K562 (cell line): ENCODE measurements at regions not wholly inside any gene's neighbourhood (a gene's known extent, or its start where the extent isn't known, plus 50 kb on each side); places are given as distances from the start of the nearest gene placed in this dataset.
A peak's percentile ranks its signal among the peaks of the same experiment; 100 is the strongest.

Experiments used
- ZBED1 ChIP-seq: IDR thresholded peaks from 2 replicates; pipeline ENCODE4 v1.6.1; 2014
- TF ChIP-seq, protein P1 (sequence below), 2 experiments: fragments of 450-650 bp in 1 of 2; sonication (generic) in 1 of 2; formaldehyde crosslinking in 1 of 2; IDR thresholded peaks; 2 replicates each; pipeline versions ENCODE4 v1.7.1 to v1.9.0; 2016 to 2022; ENCODE audit warnings: inconsistent platforms in 1 of 2, mild to moderate bottlenecking in 1 of 2, missing genetic modification reagents in 1 of 2

DNA sequence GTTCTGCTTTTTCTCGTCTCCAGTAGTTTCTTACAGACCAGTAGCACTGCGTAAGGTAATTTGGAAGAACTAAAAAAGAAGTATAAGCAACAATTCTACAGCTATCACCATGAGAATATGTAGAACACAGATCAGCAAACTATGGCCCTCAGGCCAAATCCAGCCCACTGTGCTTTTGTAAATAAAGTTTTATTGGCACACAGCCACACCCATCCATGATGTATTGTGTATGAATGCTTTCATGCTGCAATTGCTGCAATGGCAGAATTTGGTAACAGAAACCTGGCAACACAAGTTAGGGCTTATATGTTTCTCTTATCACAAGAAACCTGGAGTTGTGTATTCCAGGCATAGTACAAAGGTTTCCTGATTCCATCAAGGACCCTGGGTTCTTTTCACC is 386.8 kb upstream of the TSHZ2 start (continued):
- TF ChIP-seq, protein P1, sequence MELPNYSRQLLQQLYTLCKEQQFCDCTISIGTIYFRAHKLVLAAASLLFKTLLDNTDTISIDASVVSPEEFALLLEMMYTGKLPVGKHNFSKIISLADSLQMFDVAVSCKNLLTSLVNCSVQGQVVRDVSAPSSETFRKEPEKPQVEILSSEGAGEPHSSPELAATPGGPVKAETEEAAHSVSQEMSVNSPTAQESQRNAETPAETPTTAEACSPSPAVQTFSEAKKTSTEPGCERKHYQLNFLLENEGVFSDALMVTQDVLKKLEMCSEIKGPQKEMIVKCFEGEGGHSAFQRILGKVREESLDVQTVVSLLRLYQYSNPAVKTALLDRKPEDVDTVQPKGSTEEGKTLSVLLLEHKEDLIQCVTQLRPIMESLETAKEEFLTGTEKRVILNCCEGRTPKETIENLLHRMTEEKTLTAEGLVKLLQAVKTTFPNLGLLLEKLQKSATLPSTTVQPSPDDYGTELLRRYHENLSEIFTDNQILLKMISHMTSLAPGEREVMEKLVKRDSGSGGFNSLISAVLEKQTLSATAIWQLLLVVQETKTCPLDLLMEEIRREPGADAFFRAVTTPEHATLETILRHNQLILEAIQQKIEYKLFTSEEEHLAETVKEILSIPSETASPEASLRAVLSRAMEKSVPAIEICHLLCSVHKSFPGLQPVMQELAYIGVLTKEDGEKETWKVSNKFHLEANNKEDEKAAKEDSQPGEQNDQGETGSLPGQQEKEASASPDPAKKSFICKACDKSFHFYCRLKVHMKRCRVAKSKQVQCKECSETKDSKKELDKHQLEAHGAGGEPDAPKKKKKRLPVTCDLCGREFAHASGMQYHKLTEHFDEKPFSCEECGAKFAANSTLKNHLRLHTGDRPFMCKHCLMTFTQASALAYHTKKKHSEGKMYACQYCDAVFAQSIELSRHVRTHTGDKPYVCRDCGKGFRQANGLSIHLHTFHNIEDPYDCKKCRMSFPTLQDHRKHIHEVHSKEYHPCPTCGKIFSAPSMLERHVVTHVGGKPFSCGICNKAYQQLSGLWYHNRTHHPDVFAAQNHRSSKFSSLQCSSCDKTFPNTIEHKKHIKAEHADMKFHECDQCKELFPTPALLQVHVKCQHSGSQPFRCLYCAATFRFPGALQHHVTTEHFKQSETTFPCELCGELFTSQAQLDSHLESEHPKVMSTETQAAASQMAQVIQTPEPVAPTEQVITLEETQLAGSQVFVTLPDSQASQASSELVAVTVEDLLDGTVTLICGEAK (IDR thresholded peaks at IDR 0.05): peak; percentile 85
- TF ChIP-seq, protein P1 (CRISPR knock-in tag; IDR thresholded peaks at IDR 0.05): peak; percentile 55; the same call in 1 of the 2 replicates
- TF ChIP-seq ZBED1: no peak
